Vagina (tissue), 2 donors: ENCODE measurements at regions not wholly inside any gene's neighbourhood (a gene's known extent, or its start where the extent isn't known, plus 50 kb on each side); places are given as distances from the start of the nearest gene placed in this dataset.

ENCODE experiments used
- DNase-seq, 2 donors: peaks; one replicate each; pipeline ENCODE4 v3.0.0-alpha.2; 2017; ENCODE audit errors: extremely low spot score in 2 of 2
- H3K27ac ChIP-seq: fragments of 200-600 bp; sonication (generic); one replicate; pipeline ENCODE4 v1.5.1; 2019
- H3K27me3 ChIP-seq: fragments of 200-600 bp; sonication (generic); one replicate; pipeline ENCODE4 v1.5.1; 2019
- H3K36me3 ChIP-seq, 2 donors: fragments of 200-600 bp; sonication (generic); one replicate each; pipeline ENCODE4 v1.5.1; 2017 to 2019
- H3K4me1 ChIP-seq: fragments of 200-600 bp; sonication (generic); one replicate; pipeline ENCODE4 v1.5.1; 2019
- H3K4me3 ChIP-seq, 2 donors: fragments of 200-600 bp; sonication (generic); 1 replicate in 1 of 2; 2 replicates in 1 of 2; pipeline ENCODE4 v1.5.1; 2016 to 2019
- H3K9me3 ChIP-seq: fragments of 200-600 bp; sonication (generic); one replicate; pipeline ENCODE4 v1.5.1; 2019
- POLR2A ChIP-seq, 2 donors: fragments of 450-650 bp; IDR thresholded peaks; one replicate each; pipeline ENCODE4 v1.6.1; 2017; ENCODE audit warnings: antibody characterized with exemption in 2 of 2, mild to moderate bottlenecking in 2 of 2, moderate library complexity in 2 of 2
- POLR2AphosphoS5 ChIP-seq, 2 donors: sonication (generic); formaldehyde crosslinking; IDR thresholded peaks; one replicate each; pipeline ENCODE4 v1.9.0; 2017; ENCODE audit warnings: antibody characterized with exemption in 2 of 2, mild to moderate bottlenecking in 2 of 2, low read depth in 1 of 2; ENCODE audit not compliant: insufficient read depth in 1 of 2
- intact Hi-C: fragments of 100-400 bp; cut with DNase I; formaldehyde crosslinking; loops from one replicate; pipeline ENCODE4 v1.15.1; 2023
- TF ChIP-seq, protein P1 (sequence below), 3 experiments: fragments of 450-650 bp in 2 of 3; fragments of 200-600 bp in 1 of 3; sonication (generic) in 1 of 3; IDR thresholded peaks; one replicate each; pipeline ENCODE4 v1.5.1; 2017 to 2019; ENCODE audit warnings: antibody characterized with exemption in 3 of 3, mild to moderate bottlenecking in 2 of 3, moderate library complexity in 2 of 3

- no peak for DNase-seq
- no peak overlapping the region for H3K4me3 ChIP-seq
- H3K4me1 ChIP-seq: no peaks in the 10 kb centered on the region
- intact Hi-C loops: no loop called here
- H3K36me3 ChIP-seq: no peaks in the 10 kb centered on the region
- no peak for TF ChIP-seq POLR2AphosphoS5 (IDR thresholded peaks at IDR 0.05; ENCODE audit: insufficient read depth in 1 of 2, low read depth in 1 of 2)
- TF ChIP-seq POLR2A (IDR thresholded peaks at IDR 0.05): no peak
- TF ChIP-seq, protein P1, sequence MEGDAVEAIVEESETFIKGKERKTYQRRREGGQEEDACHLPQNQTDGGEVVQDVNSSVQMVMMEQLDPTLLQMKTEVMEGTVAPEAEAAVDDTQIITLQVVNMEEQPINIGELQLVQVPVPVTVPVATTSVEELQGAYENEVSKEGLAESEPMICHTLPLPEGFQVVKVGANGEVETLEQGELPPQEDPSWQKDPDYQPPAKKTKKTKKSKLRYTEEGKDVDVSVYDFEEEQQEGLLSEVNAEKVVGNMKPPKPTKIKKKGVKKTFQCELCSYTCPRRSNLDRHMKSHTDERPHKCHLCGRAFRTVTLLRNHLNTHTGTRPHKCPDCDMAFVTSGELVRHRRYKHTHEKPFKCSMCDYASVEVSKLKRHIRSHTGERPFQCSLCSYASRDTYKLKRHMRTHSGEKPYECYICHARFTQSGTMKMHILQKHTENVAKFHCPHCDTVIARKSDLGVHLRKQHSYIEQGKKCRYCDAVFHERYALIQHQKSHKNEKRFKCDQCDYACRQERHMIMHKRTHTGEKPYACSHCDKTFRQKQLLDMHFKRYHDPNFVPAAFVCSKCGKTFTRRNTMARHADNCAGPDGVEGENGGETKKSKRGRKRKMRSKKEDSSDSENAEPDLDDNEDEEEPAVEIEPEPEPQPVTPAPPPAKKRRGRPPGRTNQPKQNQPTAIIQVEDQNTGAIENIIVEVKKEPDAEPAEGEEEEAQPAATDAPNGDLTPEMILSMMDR (IDR thresholded peaks at IDR 0.05): no peak
- H3K27ac ChIP-seq: no peak overlapping the region
- H3K9me3 ChIP-seq: no peaks in the 10 kb centered on the region
- H3K27me3 ChIP-seq: no peaks in the 10 kb centered on the region
Observed at GRCh38 chr22:47918276-47918921, 1155.9 kb downstream of the TBC1D22A start.

- no peaks in the 10 kb centered on the region for H3K4me1 ChIP-seq
- H3K9me3 ChIP-seq: no peaks in the 10 kb centered on the region
- no peak overlapping the region for H3K4me3 ChIP-seq
- H3K27me3 ChIP-seq: no peaks in the 10 kb centered on the region
- no peaks in the 10 kb centered on the region for H3K36me3 ChIP-seq
- intact Hi-C loops: no loop called here
- TF ChIP-seq POLR2AphosphoS5 (IDR thresholded peaks at IDR 0.05; ENCODE audit: insufficient read depth in 1 of 2, low read depth in 1 of 2): no peak
- TF ChIP-seq, protein P1 (IDR thresholded peaks at IDR 0.05): no peak
- TF ChIP-seq POLR2A (IDR thresholded peaks at IDR 0.05): no peak
- no peak for DNase-seq
- no peak overlapping the region for H3K27ac ChIP-seq
Observed at GRCh38 chr22:47914481-47915097, 1152.1 kb downstream of the TBC1D22A start.

DNA sequence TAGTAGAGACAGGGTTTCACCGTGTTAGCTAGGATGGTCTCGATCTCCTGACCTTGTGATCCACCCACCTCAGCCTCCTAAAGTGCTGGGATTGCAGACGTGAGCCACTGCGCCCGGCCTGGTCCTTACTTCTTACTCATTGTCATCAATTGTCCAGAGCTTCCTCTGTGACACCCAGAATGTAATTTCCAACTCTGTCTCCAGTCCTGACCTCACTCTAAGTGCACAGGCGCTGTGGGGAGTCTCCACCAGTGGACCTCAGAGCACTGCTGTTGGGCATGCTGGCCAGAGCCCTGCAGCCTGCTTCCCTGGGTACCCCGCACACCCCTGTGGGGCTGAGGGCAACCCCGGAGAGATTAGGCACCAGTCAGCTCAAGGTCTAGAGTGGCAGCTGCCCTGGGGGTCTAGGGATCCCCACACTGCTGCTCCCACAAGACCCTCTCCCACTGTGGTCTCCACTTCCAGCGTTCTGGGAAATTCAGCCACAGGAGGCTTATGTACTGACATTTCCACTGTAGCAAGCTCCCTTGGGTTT lies 1140.3 kb downstream of the TBC1D22A start:
- Histone ChIP-seq H3K4me1 (no peaks in the 10 kb centered on the region), H3K27me3 (no peaks in the 10 kb centered on the region), H3K27ac (no peak overlapping the region), H3K9me3 (no peaks in the 10 kb centered on the region), H3K4me3 (no peak overlapping the region), H3K36me3 (no peaks in the 10 kb centered on the region)
- intact Hi-C loops: no loop called here
- peak; percentile 29 to 70 for DNase-seq
- TF ChIP-seq, protein P1 (IDR thresholded peaks at IDR 0.05): no peak
- TF ChIP-seq POLR2AphosphoS5 (IDR thresholded peaks at IDR 0.05; ENCODE audit: insufficient read depth in 1 of 2, low read depth in 1 of 2) (no peak), POLR2A (IDR thresholded peaks at IDR 0.05) (no peak)

GRCh38 chr22:47901911-47902310 lies 1139.5 kb downstream of the TBC1D22A start:
- Histone ChIP-seq H3K36me3 (no peaks in the 10 kb centered on the region), H3K4me1 (no peaks in the 10 kb centered on the region), H3K27ac (no peak overlapping the region), H3K9me3 (no peaks in the 10 kb centered on the region), H3K4me3 (no peak overlapping the region), H3K27me3 (no peaks in the 10 kb centered on the region)
- peak; percentile 64 to 88 for DNase-seq
- intact Hi-C loops: no loop called here
- TF ChIP-seq POLR2AphosphoS5 (IDR thresholded peaks at IDR 0.05; ENCODE audit: insufficient read depth in 1 of 2, low read depth in 1 of 2) (no peak), POLR2A (IDR thresholded peaks at IDR 0.05) (no peak)
- TF ChIP-seq, protein P1 (IDR thresholded peaks at IDR 0.05): no peak

GRCh38 chr22:47899894-47900293 lies 1137.4 kb downstream of the TBC1D22A start:
- H3K27ac ChIP-seq: no peak overlapping the region

More at GRCh38 chr22:47899894-47900293, 1137.4 kb downstream of the TBC1D22A start:
- DNase-seq: peak; percentile 46 to 58
- Histone ChIP-seq H3K36me3 (no peaks in the 10 kb centered on the region), H3K9me3 (no peaks in the 10 kb centered on the region), H3K27me3 (no peaks in the 10 kb centered on the region), H3K4me3 (no peak overlapping the region), H3K4me1 (no peaks in the 10 kb centered on the region)
- TF ChIP-seq POLR2AphosphoS5 (IDR thresholded peaks at IDR 0.05; ENCODE audit: insufficient read depth in 1 of 2, low read depth in 1 of 2): no peak
- intact Hi-C loops: no loop called here
